Uterus (tissue), 3 donors: ENCODE measurements at regions not wholly inside any gene's neighbourhood (a gene's known extent, or its start where the extent isn't known, plus 50 kb on each side); places are given as distances from the start of the nearest gene placed in this dataset.

Experiments used
- DNase-seq, 2 donors: peaks; one replicate each; pipeline ENCODE4 v3.0.0-alpha.2; 2019 to 2020
- H3K27ac ChIP-seq, 2 donors: fragments of 200-600 bp; sonication (generic); 1 replicate in 1 of 2; 2 replicates in 1 of 2; pipeline ENCODE4 v1.5.1; 2016 to 2018
- H3K27me3 ChIP-seq, 2 donors: fragments of 200-600 bp; sonication (generic); one replicate each; pipeline ENCODE4 v1.5.1; 2018 to 2019; ENCODE audit warnings: control low read depth in 1 of 2
- H3K36me3 ChIP-seq, 2 donors: fragments of 200-600 bp; sonication (generic); one replicate each; pipeline ENCODE4 v1.5.1; 2019; ENCODE audit warnings: control low read depth in 1 of 2
- H3K4me1 ChIP-seq, 2 donors: fragments of 200-600 bp; sonication (generic); one replicate each; pipeline ENCODE4 v1.5.1; 2018 to 2019; ENCODE audit warnings: control low read depth in 1 of 2
- H3K4me3 ChIP-seq, 2 donors: fragments of 200-600 bp; sonication (generic); 1 replicate in 1 of 2; 2 replicates in 1 of 2; pipeline ENCODE4 v1.5.1; 2018 to 2019; ENCODE audit warnings: mild to moderate bottlenecking in 1 of 2
- H3K9me3 ChIP-seq, 2 donors: fragments of 200-600 bp; sonication (generic); one replicate each; pipeline ENCODE4 v1.5.1; 2019; ENCODE audit warnings: control low read depth in 1 of 2
- CTCF ChIP-seq, 4 experiments: fragments of 200-600 bp in 2 of 4; fragments of 450-650 bp in 2 of 4; sonication (generic) in 2 of 4; IDR thresholded peaks; one replicate each; pipeline ENCODE4 v1.5.1; 2016 to 2019; ENCODE audit warnings: antibody characterized with exemption in 4 of 4, mild to moderate bottlenecking in 2 of 4, moderate library complexity in 1 of 4
- POLR2A ChIP-seq, 2 donors: fragments of 450-650 bp; IDR thresholded peaks; one replicate each; pipeline ENCODE4 v1.6.1; 2016; ENCODE audit warnings: antibody characterized with exemption in 2 of 2, mild to moderate bottlenecking in 1 of 2, moderate library complexity in 1 of 2
- intact Hi-C: fragments of 100-400 bp; cut with DNase I; formaldehyde crosslinking; loops from one replicate; pipeline ENCODE4 v1.15.1; 2023; ENCODE audit warnings: low total_unique reads
- donor health status: DM: yes; HTN: yes; CAD: no.

GRCh38 chr14:94918896-94919295 lies 149.0 kb upstream of the GSC start:
- no peak for DNase-seq
- Histone ChIP-seq H3K9me3 (no peaks in the 10 kb centered on the region), H3K36me3 (no peaks in the 10 kb centered on the region), H3K27me3 (no peaks in the 10 kb centered on the region), H3K4me3 (no peak overlapping the region), H3K4me1 (no peaks in the 10 kb centered on the region), H3K27ac (no peak overlapping the region)
- intact Hi-C loops: no loop called here
- TF ChIP-seq CTCF (IDR thresholded peaks at IDR 0.05) (no peak), POLR2A (IDR thresholded peaks at IDR 0.05) (no peak)

- Histone ChIP-seq H3K9me3 (no peaks in the 10 kb centered on the region), H3K27me3 (no peaks in the 10 kb centered on the region), H3K36me3 (no peaks in the 10 kb centered on the region), H3K4me1 (no peaks in the 10 kb centered on the region), H3K27ac (no peak overlapping the region), H3K4me3 (no peak overlapping the region)
- DNase-seq: no peak
- TF ChIP-seq POLR2A (IDR thresholded peaks at IDR 0.05) (no peak), CTCF (IDR thresholded peaks at IDR 0.05) (no peak)
- intact Hi-C loops: no loop called here
These were observed 147.2 kb upstream of the GSC start for GRCh38 chr14:94917041-94917600.

- H3K4me1 ChIP-seq: no peaks in the 10 kb centered on the region
- TF ChIP-seq POLR2A (IDR thresholded peaks at IDR 0.05) (no peak), CTCF (IDR thresholded peaks at IDR 0.05) (no peak)
- no peak overlapping the region for H3K27ac ChIP-seq
- no peaks in the 10 kb centered on the region for H3K9me3 ChIP-seq
- no peak overlapping the region for H3K4me3 ChIP-seq
- H3K27me3 ChIP-seq: no peaks in the 10 kb centered on the region
- no peak for DNase-seq
- intact Hi-C loops: no loop called here
- H3K36me3 ChIP-seq: no peaks in the 10 kb centered on the region
These were observed 144.3 kb upstream of the GSC start for GRCh38 chr14:94914191-94914590.

GRCh38 chr14:94907626-94908261 lies 137.8 kb upstream of the GSC start:
- Histone ChIP-seq H3K4me3 (peak overlapping the region in 1 of 2 donors; percentile 24), H3K27me3 (no peaks in the 10 kb centered on the region), H3K9me3 (no peaks in the 10 kb centered on the region), H3K36me3 (no peaks in the 10 kb centered on the region), H3K4me1 (no peaks in the 10 kb centered on the region), H3K27ac (no peak overlapping the region)
- no peak for TF ChIP-seq CTCF (IDR thresholded peaks at IDR 0.05)
- TF ChIP-seq POLR2A (IDR thresholded peaks at IDR 0.05): no peak
- no peak for DNase-seq
- intact Hi-C loops: no loop called here

- intact Hi-C loops: no loop called here
- H3K4me3 ChIP-seq: no peak overlapping the region
- H3K27ac ChIP-seq: no peak overlapping the region
- no peaks in the 10 kb centered on the region for H3K9me3 ChIP-seq
- no peaks in the 10 kb centered on the region for H3K4me1 ChIP-seq
- no peaks in the 10 kb centered on the region for H3K27me3 ChIP-seq
- no peaks in the 10 kb centered on the region for H3K36me3 ChIP-seq
- no peak for DNase-seq
- TF ChIP-seq POLR2A (IDR thresholded peaks at IDR 0.05) (no peak), CTCF (IDR thresholded peaks at IDR 0.05) (no peak)
These were observed 137.2 kb upstream of the GSC start for GRCh38 chr14:94906991-94907587.
